ENCODE measurements at regions not wholly inside any gene's neighbourhood (a gene's known extent, or its start where the extent isn't known, plus 50 kb on each side); places are given as distances from the start of the nearest gene placed in this dataset.

DNA sequence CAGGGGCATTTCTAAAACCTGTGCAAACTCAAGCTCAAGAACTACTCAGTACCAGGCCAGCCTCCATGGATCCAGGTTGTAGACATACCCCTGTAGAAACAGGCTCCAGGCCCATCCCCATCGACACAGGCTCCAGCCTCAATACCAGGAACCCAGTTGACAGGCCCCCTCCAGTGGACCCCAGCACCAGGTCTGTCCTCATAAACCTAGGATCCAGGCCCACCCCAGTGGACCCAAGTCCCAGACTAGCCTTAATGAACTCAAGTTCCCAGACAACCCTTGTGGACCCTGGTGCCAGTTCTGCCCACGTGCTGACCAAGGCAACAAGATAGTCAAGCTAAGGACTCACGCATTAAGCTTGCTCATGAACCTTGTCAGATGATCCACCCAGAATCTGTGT lies 476.9 kb downstream of the TBC1D32 start:
- Histone ChIP-seq H3K9me2 (ENCODE audit: insufficient read depth, low read length) (no peaks in the 10 kb centered on the region), H3K9me3 (ENCODE audit: low read length) (no peaks in the 10 kb centered on the region), H3F3A (ENCODE audit: insufficient read depth, low read length, poor library complexity, severe bottlenecking) (no peaks in the 10 kb centered on the region), H3K4me2 (ENCODE audit: low read length) (no peak overlapping the region), H2AFZ (ENCODE audit: low read depth, low read length) (no peak overlapping the region), H3K27me3 (ENCODE audit: insufficient read depth, low read depth, low read length) (no peaks in the 10 kb centered on the region), H3K9ac (ENCODE audit: low read length) (no peak overlapping the region), H3K4me3 (ENCODE audit: low read length) (no peak overlapping the region), H3K27ac (ENCODE audit: low read length) (no peak overlapping the region), H3K36me3 (ENCODE audit: insufficient read depth, low read length) (no peaks in the 10 kb centered on the region), H3K79me2 (replicated peaks; ENCODE audit: insufficient read depth, low read length) (no peaks in the 10 kb centered on the region), H4K20me1 (ENCODE audit: insufficient read depth) (no peaks in the 10 kb centered on the region)
- no peak for TF ChIP-seq POLR2AphosphoS5 (IDR thresholded peaks at IDR 0.05)
- TF ChIP-seq RAD21 (conservative IDR thresholded peaks at IDR 0.05) = no peak
- TF ChIP-seq TAF1 (IDR thresholded peaks at IDR 0.05; ENCODE audit: low read depth) = no peak
- TF ChIP-seq, protein P1, sequence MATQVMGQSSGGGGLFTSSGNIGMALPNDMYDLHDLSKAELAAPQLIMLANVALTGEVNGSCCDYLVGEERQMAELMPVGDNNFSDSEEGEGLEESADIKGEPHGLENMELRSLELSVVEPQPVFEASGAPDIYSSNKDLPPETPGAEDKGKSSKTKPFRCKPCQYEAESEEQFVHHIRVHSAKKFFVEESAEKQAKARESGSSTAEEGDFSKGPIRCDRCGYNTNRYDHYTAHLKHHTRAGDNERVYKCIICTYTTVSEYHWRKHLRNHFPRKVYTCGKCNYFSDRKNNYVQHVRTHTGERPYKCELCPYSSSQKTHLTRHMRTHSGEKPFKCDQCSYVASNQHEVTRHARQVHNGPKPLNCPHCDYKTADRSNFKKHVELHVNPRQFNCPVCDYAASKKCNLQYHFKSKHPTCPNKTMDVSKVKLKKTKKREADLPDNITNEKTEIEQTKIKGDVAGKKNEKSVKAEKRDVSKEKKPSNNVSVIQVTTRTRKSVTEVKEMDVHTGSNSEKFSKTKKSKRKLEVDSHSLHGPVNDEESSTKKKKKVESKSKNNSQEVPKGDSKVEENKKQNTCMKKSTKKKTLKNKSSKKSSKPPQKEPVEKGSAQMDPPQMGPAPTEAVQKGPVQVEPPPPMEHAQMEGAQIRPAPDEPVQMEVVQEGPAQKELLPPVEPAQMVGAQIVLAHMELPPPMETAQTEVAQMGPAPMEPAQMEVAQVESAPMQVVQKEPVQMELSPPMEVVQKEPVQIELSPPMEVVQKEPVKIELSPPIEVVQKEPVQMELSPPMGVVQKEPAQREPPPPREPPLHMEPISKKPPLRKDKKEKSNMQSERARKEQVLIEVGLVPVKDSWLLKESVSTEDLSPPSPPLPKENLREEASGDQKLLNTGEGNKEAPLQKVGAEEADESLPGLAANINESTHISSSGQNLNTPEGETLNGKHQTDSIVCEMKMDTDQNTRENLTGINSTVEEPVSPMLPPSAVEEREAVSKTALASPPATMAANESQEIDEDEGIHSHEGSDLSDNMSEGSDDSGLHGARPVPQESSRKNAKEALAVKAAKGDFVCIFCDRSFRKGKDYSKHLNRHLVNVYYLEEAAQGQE (IDR thresholded peaks at IDR 0.05; ENCODE audit: borderline replicate concordance) = no peak
- no peak for TF ChIP-seq MXI1 (conservative IDR thresholded peaks at IDR 0.05; ENCODE audit: poor library complexity, severe bottlenecking)

- Histone ChIP-seq H3K79me2 (replicated peaks; ENCODE audit: insufficient read depth, low read length) (no peaks in the 10 kb centered on the region), H3K27me3 (ENCODE audit: insufficient read depth, low read depth, low read length) (no peaks in the 10 kb centered on the region)
- TF ChIP-seq EP300 (conservative IDR thresholded peaks at IDR 0.05; ENCODE audit: poor library complexity, severe bottlenecking) (no peak), CTCF (IDR thresholded peaks at IDR 0.05; ENCODE audit: poor library complexity, severe bottlenecking) (no peak), SMC3 (conservative IDR thresholded peaks at IDR 0.05; ENCODE audit: poor library complexity) (no peak), RAD21 (conservative IDR thresholded peaks at IDR 0.05) (no peak), EZH2 (IDR thresholded peaks at IDR 0.05; ENCODE audit: borderline replicate concordance, insufficient read depth, low read length, poor library complexity, severe bottlenecking) (no peak), POLR2AphosphoS5 (IDR thresholded peaks at IDR 0.05) (no peak), TAF1 (IDR thresholded peaks at IDR 0.05; ENCODE audit: low read depth) (no peak), MXI1 (conservative IDR thresholded peaks at IDR 0.05; ENCODE audit: poor library complexity, severe bottlenecking) (no peak)
- TF ChIP-seq, protein P1 (IDR thresholded peaks at IDR 0.05; ENCODE audit: borderline replicate concordance) = no peak
Observed at GRCh38 chr6:120854583-120854982, 479.7 kb downstream of the TBC1D32 start.

More at GRCh38 chr6:120854583-120854982, 479.7 kb downstream of the TBC1D32 start:
- no peak overlapping the region for H3K4me3 ChIP-seq (ENCODE audit: low read length)
- no peaks in the 10 kb centered on the region for H3F3A ChIP-seq (ENCODE audit: insufficient read depth, low read length, poor library complexity, severe bottlenecking)
- no peaks in the 10 kb centered on the region for H3K9me2 ChIP-seq (ENCODE audit: insufficient read depth, low read length)
- H3K4me2 ChIP-seq (ENCODE audit: low read length) = no peak overlapping the region
- no peak overlapping the region for H3K27ac ChIP-seq (ENCODE audit: low read length)
- H3K9ac ChIP-seq (ENCODE audit: low read length) = no peak overlapping the region
- H3K9me3 ChIP-seq (ENCODE audit: low read length) = no peaks in the 10 kb centered on the region
- no peaks in the 10 kb centered on the region for H4K20me1 ChIP-seq (ENCODE audit: insufficient read depth)
- H3K36me3 ChIP-seq (ENCODE audit: insufficient read depth, low read length) = no peaks in the 10 kb centered on the region
- H2AFZ ChIP-seq (ENCODE audit: low read depth, low read length) = no peak overlapping the region

Data from neural cell (in vitro differentiated cells).